ENCODE measurements at regions not wholly inside any gene's neighbourhood (a gene's known extent, or its start where the extent isn't known, plus 50 kb on each side); places are given as distances from the start of the nearest gene placed in this dataset.
A peak's percentile ranks its signal among the peaks of the same experiment; 100 is the strongest.

DNA sequence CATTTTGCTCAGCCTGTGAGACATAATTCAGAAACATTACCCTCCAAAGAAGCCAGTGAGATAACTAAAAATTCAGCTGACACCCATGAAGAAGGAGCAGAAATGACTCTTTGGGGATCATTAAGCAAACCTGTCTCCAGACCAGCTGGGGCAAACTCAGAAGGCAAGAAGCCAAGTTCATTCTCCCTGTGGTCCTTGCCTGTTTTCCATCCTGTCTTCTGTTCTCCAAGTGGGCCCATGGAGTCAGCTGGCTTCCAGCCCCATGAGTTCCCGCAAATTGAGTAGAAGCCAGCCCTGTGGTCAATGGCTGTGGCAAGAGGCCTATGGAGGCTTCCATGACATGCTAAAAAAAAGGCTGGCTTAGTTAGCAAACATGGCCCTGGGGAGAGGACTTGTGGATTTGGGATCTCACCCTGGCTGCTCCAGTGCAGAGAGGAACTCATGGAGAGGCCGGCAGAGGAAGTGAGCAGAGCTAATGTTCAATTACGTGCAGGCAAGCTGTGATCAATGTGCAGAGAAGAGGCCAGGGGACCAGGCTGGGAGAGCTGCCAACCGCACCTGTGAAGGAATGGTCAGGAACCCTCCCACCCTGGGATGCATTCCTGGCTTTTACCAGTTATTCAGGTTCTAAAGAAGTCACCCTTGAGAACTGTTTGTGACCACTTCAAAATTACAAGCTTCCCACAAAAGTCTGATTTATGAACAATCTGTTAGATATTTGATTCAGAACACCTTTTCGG, 229.1 kb downstream of the TSHZ3 start:
- DNase-seq (ENCODE audit: low spot score): no peak

DNA sequence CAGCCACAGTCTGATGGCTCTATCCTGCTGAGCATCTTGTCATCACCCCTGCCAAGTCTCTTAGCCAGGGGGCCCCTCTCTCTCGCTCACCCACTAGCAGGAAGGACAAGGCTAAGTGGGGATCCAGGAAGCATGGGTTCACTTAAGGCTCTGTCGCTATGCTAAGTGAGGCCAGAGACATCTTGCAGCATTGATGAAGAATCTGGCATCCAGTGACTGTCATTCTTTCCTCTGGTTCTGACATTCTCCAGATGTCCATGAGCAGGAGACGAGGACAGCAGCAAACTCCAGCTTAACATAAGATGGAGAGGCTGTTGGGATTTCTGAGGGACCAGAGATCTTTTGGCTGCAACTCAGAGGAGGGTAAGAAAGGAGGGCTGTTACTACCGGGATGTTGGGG, 230.2 kb downstream of the TSHZ3 start:
- DNase-seq (ENCODE audit: low spot score): no peak

DNA sequence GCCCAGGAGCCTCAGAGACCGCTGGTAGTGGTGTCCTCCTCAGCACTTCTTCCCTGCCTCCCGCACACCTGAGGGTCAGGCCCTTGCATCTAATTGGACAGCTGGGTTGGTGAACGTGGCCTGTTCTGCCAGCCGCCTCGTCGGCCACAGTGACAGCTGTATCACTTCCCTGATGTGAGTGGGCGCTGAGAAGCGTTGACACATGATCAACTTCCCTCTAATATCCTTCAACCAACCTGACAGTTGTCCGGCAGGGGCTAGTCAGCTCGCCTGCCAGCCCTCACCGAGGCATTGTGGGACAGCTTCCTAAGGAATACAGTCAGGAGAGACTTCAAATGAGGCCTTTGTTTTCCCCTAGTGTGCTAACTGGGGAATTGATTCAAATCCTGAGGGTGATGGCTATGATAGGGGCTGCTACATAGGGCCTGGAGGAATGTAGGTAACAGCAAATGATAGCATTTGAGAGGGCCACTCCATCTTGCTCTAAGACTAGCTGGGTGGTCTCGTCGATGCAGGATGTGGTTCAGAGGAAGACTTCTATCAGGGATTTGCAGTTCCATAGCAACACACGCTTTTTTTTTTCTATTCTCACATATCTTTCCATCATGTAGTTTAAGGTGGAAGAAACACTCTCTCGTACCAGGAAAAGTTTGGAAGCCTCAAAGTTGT, 230.8 kb downstream of the TSHZ3 start:
- no peak for DNase-seq (ENCODE audit: low spot score)

DNA sequence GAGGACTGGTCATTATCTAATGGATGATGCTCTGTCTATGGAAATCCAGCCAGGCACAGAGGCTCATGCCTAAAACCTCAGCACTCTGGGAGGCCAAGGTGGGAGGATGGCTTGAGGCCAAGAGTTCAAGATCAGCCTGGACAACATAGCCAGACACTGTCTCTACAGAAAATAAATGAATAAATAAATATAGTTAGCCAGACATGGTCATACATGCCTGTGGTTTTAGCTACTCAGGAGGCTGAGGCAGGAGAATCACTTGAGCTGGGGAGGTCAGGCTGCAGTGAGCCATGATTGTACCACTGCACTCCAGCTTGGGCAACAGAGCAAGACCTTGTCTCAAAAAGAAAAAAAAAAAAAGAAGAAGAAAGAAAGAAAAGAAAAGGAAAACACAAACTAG, 234.7 kb downstream of the TSHZ3 start:
- no peak for DNase-seq (ENCODE audit: low spot score)

DNA sequence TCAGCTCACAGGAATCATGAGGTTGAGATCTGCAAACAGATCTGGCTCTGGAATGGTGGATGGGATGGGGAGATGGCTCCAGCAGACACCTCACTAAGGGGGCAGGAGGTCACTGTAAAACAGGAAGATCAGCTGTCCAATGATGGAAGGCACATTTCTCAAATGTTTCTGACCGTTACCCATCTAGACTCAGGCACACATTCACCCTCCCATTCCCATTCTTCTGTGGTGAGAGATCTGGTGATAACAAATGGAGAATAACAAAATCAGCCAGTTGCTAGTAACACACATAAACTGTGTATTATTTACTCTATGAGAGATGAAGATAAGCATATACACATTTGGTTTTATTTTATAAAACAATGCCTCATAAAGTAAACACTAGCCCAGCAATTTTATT, 235.9 kb downstream of the TSHZ3 start:
- peak; percentile 27 for DNase-seq (ENCODE audit: low spot score)

DNA sequence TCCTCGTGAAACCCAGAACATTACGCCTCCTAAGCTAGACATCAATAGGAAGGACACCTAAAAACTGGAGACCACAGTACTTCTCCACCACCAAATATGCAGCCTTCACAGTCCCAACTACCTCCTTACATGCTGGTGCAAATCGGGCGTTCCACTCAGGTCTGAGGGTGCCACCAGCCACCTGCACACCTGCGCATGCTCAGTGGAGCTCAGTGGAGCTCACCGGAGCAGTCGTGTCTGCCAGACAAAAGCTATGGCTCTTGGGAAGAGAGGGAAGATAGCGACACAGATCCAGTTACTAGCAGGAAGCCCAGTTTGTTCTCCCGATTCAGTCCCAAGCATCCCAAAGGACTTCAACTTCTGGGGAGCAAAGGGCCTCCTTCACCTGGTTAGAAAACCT, 237.1 kb downstream of the TSHZ3 start:
- no peak for DNase-seq (ENCODE audit: low spot score)

DNA sequence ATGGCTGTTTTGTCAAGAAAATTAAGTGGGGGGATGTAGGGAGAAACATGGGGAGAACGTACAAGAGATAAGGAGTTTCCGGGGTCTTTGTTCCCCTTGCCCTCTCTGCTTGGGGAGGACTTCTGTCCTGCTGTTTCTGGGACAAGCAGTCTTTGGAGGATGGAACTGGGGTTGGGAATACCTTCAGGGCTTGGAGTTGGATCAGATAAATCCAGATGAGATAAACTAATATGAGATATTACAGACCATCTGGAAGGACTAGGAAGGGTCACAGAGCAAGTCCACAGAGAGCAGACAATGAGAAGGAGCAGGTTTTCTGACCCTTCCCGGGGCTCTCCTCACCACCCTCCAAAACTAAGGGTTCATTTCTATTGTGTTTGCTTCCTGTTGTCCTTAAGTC, 237.5 kb downstream of the TSHZ3 start:
- no peak for DNase-seq (ENCODE audit: low spot score)

DNA sequence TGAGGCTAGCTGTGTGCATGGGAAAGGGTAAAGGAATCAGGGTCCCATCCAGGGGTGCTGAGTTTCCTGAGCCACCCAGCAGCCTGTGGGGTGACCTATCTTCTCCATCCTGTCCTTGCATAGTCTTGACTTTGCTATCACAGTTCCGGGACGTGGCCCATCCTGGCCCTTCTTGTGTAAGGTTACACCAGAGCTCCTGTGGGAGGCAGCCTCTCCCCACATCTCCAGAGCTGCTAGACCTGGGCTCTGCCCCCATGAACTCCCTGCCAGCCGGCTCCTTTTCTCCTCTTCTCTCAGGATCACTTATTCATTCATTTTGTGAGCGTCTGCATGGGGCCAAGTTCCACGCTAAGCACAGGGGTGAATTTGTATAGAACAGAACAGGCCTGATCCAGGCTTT, 238.9 kb downstream of the TSHZ3 start:
- DNase-seq (ENCODE audit: low spot score): peak; percentile 32

DNA sequence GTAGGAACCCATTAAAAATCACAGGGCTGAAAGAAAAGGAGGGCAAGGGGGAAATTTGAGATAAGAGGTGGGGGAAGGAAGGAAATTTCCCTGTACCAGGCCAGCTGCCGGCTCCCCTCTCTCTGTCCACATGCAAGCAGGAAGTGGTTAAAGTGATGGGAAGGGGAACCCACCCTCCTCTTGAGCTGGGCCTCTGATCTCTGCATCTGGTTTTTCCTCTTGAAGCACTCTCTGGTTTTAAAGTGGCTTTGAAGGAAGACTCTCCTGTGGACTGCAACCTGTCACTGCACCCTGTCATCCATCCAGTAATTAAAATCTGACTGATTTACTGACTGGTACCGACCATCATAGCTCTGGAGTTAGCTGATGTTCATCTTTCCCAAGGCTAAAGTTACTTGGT, 239.6 kb downstream of the TSHZ3 start:
- no peak for DNase-seq (ENCODE audit: low spot score)

DNA sequence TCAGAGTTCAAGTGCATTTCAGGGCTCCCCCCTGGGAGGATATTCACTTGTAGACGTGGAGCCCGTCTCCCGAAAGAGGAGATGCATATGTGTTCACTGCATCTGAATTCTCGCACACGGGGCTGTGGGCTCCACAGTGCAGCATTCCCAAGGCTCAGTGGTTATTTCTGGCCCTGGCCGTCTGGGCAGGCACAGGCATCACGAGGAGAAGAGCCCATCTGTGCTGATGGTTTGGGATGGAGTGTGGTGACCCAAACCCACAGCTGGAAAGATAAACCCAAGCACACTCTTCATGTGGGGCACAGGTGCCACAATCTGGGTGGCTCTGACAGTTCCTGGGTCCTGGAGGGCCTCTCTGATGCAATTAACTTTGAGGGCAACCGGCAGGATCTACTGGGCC, 242.1 kb downstream of the TSHZ3 start:
- DNase-seq (ENCODE audit: low spot score): no peak

DNA sequence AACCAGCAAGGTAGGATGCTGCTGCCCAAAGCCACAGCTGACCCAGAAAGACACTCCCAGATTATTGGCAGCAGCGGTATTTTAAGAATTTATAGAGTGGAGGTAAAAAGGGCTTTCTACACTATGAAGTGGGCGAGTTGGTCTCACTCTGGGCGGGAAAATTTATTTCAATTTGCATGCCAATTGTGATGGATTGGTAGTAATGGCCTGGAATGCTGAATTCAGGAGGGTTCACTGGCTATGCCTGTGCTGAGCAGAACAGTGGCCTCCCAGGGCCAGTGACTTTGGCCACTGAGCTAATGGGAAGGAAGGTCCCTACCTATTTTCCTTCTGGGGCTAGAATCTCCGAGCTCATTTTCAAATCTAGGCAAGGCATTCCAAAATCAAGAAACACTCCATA, 243.5 kb downstream of the TSHZ3 start:
- no peak for DNase-seq (ENCODE audit: low spot score)

DNA sequence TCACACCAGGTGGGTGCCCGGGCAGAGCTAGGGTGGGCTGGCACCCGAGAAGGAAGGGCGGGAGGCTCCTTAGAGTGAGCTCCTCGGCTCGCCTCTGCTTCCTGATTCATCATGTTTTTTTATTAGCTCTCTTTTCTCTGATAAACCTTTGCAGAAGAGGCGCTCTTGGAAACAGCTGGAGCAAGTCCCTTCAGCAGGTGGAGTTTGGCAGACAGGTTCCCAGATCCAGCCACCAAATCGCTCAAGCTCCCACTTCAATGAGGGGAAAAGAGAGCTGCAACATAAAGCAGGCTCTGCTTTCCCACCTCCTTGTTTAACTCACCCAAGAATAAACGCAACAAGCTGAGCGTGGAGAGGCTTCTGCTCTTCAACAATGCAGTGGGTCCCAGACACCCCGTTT, 244.8 kb downstream of the TSHZ3 start:
- no peak for DNase-seq (ENCODE audit: low spot score)

DNA sequence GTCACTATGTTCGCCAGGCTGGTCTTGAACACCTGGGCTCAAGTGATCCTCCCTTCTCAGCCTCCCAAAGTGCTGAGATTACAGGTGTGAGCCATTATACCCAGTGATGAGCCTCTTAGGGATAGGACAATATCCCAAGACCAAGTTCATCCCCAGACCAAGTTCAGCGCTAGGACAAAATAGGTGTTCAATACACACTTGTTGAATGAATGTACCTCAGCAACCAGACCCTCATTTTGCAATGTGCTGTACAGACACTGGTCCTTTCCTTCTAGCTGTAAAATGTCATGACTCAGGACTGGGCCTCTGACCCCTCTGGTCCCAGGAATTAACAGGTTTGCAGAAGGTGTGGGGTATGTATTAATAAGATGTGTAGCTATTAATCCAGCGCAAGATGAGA, 246.0 kb downstream of the TSHZ3 start:
- DNase-seq (ENCODE audit: low spot score): no peak

DNA sequence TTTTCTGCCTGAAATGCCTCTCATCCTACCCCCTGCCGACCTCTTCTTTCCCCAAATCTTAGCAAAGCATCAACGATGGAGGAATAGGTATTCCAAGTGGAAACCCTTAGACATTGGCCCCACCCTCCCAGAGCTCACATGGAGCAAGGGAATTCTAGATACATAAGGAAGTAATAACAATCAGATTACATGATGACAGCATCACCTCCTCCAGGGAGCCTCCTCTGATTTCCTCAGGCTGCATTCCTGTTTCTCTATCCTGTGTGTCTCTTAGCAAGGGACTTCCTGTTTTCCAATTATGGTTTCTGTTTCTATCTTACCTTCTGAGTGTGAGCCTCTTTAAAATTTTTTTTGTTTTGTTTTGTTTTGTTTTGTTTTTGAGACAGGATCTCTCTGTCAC, 246.6 kb downstream of the TSHZ3 start:
- no peak for DNase-seq (ENCODE audit: low spot score)

DNA sequence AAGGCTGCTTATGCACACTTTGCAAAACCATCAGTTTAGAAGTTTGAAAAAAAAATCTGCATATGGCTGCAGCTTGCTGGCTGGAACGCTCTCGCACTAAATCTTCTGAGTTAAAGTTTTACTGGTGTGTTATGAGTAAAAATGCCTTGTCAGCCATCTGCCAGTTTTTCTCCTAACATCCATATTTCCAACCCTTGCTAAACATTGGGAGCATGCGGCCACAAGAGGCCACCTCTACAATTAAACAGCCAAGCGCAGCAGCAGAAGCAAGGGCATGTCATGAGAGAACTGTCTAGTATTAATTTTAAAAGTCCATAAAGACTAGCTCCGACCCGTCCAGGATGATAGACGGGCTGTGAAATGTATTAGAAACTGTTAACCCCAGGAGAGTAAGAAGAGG, 248.3 kb downstream of the TSHZ3 start:
- DNase-seq (ENCODE audit: low spot score): no peak

DNA sequence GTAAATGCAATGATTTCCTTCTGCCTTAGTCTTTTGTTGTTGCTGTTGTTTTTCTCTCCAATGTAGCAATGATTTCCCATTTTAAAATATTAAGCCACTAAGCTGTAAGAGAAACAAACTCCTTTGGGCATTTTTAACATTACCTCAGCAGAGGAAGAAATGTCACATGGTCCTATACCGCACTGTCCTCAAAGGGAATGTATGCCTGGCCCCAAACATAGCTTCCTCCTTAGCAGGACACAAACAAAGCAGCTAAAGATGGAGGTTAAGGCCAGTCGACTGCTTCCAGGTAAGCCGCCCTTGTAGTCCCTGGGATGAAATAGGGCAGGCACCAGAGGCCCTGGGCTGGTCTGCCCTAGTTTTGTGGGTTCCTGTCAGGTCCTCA, 249.0 kb downstream of the TSHZ3 start:
- DNase-seq (ENCODE audit: low spot score): no peak

DNA sequence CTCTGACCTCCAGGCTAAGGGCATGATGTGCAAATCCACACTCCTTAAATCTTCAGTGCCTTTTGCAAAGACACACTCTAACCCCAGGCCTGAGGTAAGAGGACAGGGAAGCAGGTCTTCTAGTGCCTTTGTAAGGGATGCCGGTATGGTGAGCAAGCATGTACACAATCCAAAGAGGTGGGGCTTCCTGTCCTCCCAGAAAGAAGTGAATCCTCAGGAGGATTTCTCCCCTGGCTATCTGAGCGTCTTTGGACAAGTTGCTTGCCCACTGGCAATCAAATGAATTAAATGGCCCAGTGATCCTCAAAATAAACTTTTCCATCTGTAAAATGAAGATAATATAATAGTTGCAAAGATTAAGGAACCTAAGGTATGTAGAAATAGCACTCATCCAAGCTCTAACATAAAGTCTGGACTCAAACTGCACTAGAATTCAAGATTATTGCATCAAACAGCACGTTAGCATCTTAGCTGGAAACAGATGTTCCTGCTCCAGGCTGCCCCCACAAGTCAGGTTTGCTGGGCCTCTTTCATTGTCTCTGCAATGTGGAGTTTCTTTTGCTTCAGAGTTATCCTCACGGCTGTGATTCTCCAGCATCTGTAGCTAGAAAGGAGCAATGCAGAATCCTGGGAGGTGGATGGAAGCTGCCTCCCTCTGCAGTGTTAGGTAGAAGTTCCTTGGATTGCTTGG, 249.6 kb downstream of the TSHZ3 start:
- DNase-seq (ENCODE audit: low spot score): no peak

DNA sequence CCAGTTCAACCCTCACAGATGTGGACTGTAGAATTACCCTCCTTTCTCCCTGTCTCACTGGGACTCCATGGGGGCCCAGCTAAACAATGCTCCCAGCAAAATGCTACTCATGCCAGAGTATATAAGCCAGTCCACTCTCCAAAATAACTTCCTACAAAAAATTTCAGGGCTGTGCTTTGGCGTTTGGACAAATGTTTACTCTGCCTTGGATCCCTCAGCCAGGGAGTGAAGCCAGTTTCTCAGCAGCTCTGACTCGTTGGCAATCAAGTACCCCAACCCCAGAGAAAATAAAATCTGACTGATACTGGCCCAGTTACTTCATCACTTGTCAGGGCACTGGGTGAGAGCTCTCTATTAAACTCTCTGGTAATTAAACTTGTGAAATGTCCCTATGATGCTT, 250.4 kb downstream of the TSHZ3 start:
- no peak for DNase-seq (ENCODE audit: low spot score)

DNA sequence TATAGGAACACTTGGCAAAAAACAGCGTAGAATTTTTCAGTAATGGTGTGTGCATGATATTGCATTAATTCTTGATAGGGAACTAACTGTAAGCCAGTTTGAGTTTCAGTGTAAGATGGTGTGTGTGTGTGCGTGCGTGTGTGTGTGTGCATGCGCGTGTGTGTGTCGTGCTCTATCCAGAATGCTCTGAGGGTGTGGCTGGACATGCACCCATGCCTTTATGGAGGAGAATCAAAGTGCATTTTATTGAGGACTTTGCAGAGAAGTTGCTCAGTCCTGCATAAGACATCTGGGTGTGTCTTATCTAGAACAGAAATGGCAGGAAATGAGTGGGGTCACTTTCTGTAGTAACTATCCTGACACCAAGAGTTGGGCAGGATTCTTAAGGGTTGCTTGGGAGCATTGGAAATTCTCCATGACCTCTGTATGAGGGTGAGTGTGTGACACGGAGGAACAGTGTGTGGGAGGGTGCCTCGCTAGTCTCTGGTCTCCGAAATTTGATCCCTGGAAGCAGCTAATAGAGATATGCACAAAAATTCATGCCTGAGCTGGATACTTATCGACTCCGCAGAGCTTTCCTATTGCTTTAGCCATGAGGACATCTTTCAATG, 252.2 kb downstream of the TSHZ3 start:
- DNase-seq (ENCODE audit: low spot score): no peak

DNA sequence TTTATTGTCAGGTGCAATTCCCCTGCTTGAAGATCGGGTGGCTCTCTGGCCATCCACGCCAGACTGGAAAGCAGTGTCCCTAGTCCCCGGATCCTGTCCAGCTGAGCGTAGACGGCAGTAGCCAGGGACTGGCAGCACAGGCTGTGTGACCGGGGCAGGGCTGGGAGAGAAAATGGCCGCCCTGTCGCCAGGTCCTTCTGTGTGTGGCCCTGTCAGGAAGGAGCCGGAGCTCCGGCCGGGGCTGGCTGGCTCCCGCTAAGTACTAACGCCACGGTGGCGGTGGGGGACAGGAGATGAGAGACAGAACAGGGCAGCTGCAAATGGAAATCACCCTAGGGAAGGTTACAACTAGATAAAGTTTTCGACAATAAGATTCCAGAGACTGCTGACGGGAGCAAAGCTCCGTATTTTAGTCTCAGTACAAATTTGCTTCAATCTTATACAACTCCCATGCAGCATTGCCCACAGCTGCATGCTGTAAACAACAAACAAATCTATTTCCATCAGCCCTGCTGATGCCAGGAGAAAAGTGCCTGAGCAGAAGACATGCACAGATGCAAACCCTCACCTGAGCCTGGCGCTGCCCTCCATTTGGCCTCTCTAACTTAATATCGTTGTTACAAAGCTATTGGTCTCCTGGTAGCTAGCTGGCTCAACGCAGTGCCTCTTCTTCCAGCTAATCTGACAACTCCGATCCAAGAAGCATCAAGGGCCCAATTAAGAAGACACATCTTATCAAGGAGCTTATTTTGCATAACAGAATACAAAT, 253.0 kb downstream of the TSHZ3 start:
- no peak for DNase-seq (ENCODE audit: low spot score)

DNA sequence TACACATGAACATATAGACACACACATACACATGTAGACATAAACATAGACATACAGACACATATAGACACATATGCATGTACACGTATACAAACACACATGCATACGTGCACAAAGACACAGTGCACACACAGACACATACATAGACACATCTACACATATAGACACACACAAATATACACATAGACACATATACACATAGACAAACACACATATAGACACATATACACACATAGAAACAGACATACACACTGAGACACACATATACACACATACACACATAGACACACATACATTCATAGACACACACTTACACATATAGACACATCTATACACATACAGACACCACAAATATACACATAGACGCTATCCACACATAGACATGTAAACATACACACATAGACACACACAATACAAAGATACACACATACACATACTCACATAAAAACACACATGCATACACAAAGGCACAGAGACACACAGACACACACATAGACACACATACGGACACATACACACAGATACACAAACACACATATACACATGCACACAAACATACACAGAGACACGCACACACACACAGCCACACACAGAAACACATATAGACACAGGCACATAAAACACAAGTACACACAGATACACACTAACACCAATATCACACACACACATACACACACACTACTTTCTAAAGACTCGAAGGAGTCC, 254.0 kb downstream of the TSHZ3 start:
- no peak for DNase-seq (ENCODE audit: low spot score)
